DMS53 treated with DMSO at 0.1 percent for 48 hours (cell line): ENCODE measurements at regions not wholly inside any gene's neighbourhood (a gene's known extent, or its start where the extent isn't known, plus 50 kb on each side); places are given as distances from the start of the nearest gene placed in this dataset.
"Not testable (repeated sequence)": the region's sequence is repeated elsewhere in the genome, so short reads cannot be mapped to it uniquely, and the experiment has no call there.

Source experiments
- DNase-seq: peaks from one replicate; lab custom pipeline; 2025; ENCODE audit not compliant: unreplicated experiment; lab: John Stamatoyannopoulos, UW

DNA sequence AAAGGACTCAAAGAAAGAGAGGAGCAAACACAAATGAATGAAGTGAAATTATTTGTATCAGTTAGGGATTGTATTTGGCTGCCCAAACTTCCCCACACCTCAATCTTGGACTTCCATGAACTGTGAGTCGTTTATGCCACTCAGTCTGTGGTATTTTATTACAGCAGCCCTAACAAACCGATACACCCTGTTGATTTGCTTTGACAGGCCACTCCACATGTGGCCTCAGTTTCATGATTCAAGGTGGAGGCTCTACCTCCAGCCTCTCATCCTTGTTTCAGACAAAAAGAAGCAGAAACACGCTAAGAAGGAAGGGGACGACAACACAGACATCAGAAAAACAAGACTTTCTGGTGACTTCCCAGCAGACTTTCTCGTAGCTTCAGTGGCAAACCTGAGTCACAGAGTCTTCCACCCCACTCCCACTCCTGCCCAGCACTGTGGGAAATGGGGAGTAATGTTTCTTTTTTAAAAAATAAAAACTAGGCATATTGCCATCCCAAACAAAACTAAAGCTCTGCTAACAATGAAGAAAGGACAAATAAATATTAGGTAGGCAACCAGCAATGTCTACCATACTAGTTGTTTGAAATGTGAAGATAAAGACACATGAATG, 52.2 kb upstream of the ABCA1 start:
- DNase-seq = no peak

DNA sequence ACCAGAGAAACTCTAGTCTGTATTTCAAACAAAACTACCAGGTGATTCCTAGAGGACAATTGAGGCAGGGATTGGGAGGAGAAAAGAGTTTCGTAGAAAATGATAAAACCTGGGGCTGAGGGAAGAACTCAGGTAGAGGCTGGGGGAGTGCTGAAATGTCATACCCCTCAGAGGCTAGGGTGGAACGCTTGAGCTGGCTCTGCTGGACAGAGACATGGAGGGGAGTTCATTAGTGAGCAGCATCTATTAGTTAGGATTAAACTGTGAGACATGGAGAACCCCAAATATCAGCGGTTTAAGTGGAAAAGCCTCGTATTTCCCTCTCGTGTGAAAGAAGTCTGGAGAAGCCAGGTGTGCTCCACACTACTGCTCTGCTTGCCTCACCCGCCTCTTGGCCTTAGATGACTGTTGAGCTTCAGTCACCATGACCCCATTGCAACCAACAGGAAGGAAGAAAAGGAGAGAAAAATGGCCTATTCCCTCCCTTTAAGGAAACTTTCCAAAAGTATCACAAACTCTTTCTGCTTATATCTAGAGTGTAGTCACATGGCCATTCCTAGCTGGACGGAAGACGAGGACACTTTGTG, 53.7 kb upstream of the ABCA1 start:
- DNase-seq = no peak

DNA sequence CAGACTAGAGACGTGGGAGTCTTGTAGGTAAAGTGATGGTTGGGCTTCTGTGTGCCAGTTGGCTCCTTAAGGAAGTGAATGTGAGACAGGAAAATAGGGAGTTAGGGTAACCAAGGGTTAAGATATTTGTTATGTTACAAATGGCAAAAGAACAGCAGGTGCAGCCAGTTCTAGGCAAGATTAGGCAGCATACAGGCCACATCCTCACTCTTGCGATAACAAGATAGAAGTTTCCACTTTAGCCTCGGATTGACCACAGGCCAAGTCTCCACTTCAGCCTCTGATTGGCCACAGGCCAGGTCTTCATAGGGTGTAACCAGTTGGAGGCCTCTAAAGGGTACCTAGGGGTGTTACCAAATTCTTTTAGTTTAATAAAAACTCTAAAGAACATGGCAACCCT, 54.6 kb upstream of the ABCA1 start:
- DNase-seq = no peak

DNA sequence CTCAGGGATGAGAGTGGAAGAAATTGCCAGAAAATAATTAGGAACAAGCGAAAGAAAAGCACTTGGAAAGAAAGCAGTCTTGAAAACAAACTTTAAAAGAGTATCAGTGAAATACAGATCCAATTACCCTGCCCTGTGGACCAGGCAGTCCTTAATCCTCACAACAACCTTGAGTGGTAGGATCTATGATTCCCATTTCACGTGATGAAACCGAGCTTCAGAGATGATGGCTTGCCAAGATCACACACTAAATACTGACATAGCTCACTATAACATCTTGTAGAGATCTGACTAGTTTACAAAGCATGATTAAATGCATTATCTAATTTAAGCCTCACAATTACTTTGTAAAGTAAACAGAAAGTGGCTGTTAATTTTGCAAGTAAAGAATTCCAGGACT, 55.5 kb upstream of the ABCA1 start:
- DNase-seq = no peak

DNA sequence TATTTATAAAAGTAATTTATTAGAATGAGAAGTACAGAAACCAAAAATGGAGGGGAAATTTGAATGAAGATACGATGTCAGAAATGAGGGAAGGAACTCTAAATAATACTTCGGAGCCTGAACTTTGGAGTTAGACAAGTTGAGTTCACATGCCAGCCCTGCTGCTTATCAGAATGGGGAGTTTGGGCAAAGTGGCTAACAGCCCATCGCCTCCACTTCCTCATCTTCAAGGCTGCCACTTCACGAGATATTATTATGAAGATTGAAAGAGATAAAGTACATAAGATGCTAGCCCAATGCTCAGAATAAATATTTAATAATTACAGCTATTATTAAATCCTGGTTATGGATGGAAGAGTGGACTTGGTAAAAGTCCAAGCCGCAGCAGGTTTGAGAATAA, 56.2 kb upstream of the ABCA1 start:
- no peak for DNase-seq

DNA sequence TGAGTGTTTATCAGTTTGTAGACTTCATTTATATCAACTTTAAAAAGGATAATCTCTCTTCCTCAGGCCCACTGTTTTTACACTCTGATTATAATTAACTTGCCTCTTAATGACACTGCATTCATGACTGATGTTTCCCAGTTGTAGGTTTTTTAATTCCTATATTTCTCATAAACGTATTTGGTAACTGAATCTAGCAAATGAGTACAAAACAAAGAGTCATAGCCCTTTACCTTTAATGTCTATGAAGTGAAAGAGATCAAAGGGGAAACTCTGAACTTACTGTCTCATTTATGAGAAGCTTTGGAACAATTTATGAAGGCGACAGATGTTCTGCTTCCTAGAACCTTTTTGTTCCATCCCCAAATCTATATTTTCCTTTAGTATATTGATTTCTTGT, 56.6 kb upstream of the ABCA1 start:
- no peak for DNase-seq

DNA sequence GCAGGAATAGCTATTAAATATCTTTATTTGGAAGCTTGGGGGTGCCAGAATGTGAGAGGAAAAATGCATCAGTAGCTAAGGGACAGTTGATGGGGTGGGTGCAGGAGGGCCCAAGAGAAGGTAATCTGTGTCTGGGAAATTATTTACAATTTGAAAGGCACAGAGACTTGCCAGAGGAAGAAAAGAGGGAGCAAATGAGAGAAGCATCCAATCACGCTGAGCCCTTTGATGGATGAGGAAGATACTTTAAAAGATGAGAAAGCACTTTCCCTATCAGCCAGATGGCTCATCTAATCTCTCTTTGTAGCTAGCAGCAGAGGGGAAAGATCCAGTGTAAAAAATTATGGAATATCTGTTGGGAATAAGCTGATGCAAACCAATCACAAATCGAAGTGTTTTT, 57.0 kb upstream of the ABCA1 start:
- no peak for DNase-seq

DNA sequence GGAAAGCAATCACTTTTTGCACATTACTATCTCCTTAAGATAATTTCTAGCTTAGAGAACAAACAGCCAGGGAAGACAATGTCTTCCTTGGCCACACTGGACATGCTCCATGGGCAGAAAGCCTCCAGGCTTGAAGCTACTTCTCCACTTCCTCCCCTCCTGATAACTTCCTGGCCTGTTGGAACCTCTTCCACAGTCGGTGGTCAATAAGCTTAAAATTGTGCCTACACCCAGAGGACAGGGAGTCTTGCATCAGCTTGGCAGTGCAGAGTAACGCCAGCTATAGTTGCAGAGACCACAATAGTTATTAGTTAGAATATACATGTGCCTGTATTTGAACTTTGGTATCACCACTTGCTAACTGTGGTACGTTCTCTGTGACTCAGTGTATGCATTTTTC, 58.1 kb upstream of the ABCA1 start:
- no peak for DNase-seq

DNA sequence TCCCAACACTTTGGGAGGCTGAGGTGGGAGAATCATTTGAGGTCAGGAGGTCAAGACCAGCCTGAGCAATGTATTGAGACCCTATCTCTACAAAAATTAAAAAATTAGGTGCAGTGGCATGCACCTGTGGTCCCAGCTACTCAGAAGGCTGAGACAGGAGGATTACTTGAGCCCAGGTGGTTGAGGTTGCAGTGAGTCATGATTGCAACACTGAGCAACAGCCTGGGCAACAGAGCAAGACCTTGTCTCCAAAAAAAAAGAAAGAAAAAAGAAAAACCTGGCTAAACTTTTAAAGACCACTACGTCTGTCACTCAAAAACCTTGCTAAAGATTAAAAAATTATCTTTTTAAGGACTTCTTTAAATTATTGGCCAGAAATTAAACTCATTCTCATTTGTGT, 59.8 kb upstream of the ABCA1 start:
- DNase-seq = no peak

DNA sequence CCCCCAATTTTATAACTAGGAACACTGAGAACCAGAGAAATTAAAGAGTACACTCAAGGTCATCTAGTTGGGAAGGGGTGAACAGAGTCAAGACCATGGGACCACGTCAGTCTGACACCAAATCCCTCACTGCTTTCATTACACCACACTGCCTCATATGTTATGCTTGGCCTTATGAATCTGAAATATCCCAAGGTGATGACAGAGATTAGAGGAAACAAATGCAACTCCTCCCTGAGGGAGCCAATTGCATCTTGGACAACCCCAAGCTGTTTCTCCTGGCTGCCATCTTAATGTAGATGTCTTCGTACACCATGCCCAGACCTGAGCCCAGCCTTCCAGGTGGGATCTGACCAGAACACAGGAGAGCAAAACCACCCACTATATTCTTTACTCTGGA, 60.6 kb upstream of the ABCA1 start:
- no peak for DNase-seq

DNA sequence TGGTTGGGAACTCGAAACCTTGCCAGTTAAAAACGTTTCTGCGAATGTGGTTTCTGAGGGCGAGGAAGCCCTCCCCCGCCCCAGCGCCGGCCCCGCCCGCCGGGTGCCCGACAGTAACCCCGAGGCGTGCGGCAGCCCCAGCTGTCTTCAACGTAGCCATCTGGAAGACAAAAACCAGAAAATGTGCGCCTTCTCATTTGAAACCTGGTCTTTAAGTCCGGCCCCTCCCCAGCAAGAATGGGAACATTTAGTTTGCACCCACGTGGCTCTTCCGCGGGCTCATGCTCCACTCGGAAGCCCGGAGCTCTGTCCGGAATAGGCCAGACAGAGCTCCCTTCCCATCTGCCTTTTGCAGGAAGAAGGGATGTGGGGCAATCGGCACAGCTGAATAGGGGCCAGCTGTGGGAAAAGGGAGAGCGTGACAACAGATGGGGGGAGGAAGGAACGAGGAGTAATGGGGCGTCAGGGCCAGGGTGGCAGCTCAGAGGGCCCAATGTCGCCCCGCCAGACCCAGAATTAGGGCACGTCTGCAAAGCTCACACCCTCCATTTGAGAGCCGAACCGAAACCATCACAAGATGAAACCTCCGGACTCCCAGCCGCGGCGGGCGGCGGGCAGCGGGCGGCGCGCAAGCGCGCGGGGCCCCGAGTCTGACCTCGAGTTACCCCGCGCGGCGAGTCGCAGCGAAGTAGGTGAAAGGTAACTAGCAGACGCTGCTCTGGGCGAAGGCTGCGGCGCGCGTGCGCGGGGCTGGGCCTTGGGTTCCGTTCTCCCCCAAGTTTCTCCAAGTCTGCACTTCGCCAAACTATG, 63.4 kb upstream of the ABCA1 start:
- DNase-seq = peak; percentile 79

DNA sequence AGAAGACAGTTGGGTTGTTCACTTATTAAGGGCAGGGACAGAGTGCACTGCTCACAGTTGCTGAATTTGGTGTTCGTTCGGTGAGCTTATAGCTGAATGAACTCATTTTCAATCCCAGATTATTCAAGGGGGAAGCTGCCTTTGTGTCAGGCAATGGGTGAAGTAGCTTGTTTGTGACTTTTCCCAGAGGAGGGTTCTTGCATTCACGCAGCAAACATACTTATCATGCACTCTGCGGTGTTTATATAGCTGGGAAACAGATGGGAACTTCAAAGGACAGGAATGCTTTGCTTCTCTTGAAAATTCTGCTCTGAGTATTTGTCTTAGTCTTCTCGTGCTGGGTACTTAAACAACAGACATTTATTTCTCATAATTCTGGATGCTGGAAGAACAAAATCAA, 64.7 kb upstream of the ABCA1 start:
- DNase-seq = peak; percentile 84

DNA sequence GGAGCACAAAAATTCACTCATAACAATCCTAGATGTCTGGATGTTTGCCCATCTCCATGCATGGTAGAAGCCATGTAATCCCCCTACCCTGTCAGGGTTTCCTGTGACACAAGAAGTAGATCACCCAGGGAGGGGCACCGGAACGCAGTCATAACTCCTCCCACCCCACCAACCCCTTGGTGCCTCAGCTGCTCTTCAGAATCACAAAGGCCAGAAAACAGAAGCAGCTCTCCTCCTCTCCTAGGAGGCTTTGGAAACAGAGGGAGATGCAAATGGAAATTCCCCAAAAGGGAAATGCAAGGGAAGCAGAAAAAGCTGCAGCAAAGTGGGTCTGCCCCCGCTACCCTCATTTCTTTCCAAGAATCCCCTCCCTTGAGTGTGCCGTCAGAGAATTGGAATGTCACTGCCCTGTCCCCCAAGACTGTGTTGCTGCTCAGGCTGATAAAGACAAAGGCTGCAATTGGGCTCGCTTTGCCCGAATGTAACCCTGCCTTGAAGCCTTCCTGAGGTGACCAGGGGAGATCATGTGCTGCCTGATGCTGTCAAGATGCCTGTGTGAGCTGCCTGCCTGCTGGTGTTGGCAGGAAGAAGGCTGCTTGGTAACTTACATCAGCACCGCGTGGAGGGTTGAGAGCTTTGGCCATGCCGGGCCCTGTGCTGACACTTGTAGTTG, 65.5 kb upstream of the ABCA1 start:
- peak; percentile 27 for DNase-seq

DNA sequence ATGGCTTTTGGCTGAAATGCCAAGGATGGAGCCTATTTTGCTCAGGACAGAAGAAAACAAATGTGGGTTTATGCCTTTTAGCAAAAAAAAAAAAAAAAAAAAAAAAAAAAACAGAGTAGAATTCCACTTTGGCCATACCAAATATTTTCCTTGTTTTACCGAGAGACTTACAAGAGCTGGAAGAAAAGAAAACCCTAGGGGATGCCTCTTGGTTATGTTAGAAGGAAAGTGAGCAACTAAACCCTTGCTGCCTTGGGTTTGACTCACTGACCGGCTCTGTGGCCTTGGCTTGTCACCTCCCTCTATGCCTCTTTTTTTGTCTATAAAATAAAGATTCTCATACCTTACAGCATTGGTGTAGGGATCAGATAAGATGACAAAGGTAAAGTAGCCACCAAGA, 69.6 kb upstream of the ABCA1 start:
- no peak for DNase-seq

DNA sequence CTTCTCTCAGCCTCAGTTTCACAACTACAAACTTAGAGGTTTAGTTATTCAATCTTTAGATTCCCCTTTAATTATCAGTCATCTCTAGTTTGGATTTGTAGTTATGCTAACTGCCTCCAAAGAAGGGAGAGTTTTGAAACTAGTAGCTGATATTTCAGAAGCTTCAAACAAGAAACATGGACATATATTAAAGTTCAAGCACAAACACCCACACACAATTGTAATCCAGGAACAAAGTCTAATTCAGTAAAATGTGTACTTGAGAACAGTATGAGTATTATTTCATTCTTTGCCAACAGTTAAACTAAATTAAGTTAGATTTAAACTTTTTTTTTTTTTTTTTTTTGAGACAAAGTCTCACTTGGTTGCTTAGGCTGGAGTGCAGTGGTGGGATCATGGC, 71.2 kb upstream of the ABCA1 start:
- no peak for DNase-seq

DNA sequence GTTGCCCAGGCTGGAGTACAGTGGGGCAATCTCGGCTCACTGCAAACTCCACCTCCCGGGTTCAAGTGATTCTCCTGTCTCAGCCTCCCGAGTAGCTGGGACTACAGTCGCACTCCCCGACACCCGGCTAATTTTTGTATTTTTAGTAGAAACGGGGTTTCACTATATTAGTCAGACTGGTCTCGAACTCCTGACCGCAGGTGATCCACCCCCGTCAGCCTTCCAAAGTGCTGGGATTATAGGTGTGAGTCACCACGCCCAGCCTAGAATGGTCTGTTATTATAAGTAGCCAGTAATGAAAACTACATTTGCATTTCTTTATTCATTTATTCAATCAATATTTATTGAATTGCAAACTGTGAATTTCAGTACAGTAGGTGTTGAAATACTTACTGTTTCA, 72.6 kb upstream of the ABCA1 start:
- not testable (repeated sequence) for DNase-seq

DNA sequence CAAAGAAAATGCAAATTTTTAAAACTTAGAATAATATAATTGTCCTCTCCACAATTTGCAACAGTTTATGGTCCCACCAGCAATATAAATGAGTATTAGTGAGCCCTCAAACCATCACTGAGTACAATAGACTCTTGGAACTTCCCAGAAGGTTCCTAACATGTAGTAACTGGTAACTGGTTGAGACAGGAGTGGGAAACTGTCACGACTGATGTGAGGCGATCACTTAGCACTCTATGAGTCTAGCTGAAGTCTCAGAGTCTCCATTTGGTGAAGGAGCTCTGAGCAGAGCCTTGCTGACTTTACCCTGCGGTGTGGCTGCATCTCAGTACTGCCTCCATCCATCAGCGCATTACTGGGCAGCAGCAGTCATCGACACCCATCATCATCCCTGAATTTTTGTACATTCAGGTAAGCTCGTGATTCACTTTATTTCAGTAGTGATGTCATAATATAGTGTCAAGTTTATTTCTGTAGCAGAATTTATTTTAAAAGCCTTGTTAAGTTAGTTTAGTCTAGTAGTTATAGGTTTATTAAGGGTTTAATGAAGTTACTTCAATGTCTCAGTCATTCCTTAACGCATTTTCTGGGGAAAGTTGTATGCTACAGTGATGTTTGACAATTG, 76.6 kb upstream of the ABCA1 start:
- DNase-seq = no peak

DNA sequence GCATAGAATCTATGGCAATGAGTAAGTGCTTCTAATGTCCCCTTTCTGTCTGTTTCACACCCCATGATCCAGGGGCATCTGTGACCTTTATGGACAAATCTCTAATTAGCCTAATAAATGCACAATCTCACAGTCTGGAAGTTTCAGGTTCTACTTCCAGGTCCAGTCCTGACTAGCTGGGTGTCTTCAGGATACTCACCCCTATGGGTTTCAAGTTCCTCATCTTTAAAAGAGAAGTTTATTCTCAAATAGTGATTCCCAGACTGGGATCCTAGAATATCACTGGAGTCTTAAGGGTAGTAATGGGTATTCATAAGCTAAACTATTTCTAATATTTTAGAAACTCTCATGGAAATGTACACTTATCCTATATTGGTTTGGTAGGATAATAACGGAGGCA, 77.2 kb upstream of the ABCA1 start:
- DNase-seq = no peak

DNA sequence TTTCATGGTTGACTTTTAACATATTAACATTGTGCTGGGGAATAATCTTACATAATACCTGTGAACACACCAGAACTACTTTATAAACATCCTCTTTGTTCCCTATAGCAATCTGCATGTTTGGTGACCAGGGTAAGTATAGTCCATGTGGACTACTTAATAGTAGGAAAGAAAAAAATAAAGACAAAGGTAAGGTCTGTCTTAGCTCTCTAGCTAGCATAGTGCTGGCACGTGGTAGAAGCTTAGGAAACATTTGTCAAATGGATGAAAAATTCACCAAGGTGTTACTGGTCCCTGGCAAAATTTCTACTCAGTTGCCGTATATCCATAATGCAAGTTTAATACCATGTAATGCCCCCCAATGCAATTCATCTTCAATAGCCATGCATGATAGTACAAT, 78.6 kb upstream of the ABCA1 start:
- no peak for DNase-seq

DNA sequence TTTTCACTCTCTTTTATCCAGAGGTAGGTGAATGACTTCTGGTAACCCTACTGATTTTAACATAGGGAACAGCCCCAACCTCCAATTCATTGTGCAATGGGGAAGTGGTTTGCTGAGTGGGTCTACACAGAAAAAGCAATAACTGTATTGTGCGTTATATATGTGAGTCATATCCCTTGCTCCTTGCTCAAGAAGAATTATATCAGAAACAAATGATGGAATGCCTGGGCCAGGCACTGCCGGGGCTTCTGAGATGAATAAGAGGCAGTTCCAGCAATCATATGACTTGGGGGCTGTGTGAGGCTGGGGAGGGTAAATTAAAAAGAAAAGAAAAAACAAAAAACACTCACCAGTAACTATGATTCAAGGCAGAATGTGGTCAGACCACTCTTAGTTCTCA, 79.2 kb upstream of the ABCA1 start:
- DNase-seq = no peak

DNA sequence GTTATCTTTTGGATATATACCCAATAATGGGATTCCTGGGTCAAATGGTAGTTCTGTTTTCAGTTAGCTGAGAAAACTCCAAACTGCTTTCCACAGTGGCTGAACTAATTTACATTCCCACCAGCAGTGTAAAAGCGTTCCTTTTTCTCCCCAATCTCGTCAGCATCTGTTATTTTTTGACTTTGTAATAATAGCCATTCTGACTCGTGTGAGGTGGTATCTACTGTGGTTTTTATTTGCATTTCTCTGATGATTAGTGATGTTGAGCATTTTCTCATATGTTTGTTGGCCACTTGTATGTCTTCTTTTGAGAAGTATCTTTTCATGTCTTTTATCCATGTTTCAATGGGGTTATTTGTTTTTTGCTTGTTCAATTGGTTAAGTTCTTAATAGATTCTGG, 82.1 kb upstream of the ABCA1 start:
- not testable (repeated sequence) for DNase-seq

DNA sequence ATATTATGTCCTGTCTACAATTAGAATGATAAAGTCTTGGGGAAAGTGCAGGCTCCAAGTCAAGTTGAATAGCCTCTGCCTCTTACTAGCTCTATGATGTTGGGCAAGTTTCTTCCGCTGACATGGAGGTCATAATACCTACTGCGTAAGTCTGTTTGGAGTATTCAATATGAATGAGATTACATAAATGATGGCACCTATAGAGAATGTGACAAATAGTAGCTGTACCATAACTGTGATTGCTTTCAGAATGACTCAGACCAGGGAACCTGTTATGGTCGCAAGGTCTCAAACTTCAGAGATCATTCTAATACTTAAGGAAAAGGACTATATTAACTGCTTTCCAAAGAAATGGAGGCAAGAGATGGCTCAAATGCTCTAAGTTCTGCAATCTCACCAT, 94.0 kb upstream of the ABCA1 start:
- DNase-seq = no peak
